ENCODE measurements at regions not wholly inside any gene's neighbourhood (a gene's known extent, or its start where the extent isn't known, plus 50 kb on each side); places are given as distances from the start of the nearest gene placed in this dataset.

DNA sequence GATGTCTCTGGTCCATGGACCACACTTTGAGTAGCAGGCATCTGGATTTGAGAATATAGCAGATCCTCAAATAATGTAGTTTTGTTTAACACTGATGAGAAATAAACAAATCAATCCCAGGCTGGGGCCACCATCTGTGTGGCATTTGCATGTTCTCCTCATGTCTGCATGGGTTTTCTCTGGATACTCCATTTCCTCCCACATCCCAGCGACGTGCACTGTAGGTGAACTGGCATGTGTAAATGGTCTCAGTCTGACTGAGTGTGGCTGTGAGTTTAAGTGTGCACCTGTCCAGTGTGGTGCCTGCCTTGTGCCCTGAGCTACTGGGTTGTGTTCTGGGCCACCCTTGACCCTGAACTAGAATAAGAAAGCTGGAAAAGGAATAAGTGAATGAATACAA, 66.3 kb upstream of the NANOGP8 start:
- DNase-seq = no peak

DNA sequence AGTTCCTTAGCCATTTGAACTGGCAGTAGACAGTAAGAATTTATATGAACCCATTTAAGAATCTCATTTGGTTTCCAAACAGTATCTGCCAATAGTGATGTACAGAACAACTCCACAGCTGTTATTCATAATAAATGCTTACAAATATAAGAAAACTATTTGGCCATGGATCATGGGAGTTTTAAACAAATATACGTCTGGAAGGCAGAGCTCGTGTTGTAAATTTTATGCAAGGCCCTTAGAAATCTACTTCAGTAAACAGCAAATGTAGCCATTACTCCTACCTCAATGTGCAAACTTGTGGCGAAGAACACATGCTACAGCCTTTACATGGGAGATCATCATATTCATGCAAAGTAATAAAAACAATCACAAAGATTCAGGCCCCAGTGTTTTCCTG, 65.3 kb upstream of the NANOGP8 start:
- no peak for DNase-seq

DNA sequence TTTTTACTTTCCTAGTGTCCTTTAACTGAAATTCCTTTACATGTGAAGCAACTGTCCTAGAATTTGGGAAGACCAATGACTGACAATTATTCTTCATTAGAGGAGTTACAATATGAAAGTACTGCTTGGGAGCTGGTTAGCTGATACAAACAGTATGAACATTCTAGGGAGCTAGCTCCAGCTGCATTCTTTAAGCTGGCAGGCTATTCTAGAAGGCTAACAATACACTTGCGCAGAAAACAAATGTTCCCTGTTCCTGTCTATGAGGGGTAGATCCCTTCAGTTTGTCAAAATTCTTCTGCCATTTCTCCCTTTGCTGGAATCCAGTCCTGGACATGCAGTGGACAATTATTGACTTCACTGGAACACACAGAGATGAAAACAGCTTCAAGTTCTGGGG, 60.2 kb upstream of the NANOGP8 start:
- no peak for DNase-seq

DNA sequence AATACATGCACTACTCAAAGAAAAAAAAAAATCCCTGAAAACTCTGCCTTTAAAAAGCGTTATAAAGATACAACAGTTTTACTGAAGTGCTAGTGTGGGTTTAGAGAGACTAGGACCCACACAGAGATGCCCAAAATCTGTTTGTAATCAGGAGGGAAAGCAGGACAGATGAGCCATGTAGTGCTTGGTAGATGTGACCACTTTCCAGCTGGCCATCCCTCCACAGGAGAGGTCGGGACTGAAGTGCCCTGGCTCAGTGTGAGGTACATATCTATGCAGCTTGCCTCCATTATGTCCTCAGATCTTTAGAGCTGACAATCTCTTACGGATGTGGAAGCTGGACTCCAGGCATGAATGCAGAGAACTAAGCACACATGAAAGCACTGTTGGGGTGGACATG, 57.5 kb upstream of the NANOGP8 start:
- no peak for DNase-seq

DNA sequence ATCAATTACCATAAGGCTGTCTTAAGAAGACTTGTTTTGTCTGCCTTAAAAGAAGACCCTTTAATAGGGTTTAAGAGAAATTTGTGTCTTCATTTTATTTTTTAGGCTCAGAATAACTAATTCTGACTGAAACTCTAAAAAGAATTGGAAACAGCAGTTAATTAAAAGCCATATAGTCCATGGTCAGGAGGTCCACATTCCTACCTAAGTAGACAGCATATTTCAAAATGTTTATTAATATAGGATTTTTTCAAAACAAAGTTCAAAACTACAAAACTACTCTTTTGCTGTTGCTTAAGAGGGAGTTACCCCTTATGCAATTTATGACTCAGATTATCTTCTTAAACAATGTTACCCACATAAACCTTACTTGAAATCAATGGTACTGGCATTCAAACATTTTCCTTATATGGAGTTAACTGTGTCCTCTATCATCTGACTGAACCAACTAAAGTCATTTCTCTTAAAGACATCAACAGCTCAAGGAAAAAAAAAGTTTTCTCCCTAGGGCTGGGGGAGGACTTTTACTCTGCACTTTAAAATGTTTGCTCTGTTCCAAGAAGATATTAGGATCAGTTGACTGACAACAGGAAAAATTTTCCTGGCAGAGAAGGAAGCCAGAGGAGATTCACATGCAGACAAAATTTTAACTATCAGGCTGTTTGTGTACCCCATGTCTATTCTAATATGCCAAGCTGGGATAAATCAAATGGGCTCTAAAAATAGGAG, 56.8 kb upstream of the NANOGP8 start:
- DNase-seq = no peak

DNA sequence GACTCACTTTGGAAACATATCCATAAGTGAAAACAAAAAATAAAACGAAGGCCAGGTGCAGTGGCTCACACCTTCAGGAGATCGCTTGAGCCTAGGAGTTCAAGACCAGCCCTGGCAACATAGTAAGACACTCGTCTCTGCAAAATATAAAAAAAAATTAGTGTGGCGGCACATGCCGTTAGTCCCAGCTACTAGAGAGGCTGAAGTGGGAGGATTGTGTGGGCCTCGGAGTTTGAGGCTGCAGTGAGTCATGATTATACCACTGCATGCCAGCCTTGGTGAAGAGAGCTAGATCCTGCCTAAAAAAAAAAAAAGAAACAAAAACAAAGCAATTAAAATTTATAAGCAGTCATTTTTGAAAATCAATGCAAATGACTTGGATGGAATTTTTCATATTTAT, 54.7 kb upstream of the NANOGP8 start:
- DNase-seq = no peak

DNA sequence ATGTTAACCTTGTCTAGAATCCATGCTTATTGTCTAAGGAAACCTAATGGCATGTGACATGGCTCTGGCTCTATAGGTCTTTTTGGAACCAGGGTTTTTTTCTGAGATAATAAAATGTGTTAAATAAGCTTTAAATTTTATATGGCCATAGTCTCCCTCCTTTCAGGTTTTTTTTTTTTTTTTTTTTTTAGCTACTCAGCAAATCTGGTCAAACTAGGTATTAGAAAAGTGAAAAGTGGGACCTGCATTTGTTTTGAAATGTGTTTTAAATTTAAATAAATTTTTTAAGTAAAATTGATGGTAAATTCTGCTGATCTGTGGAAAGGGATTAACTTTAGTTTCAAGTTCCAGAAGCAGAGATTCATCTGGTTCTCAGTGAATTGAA, 52.1 kb upstream of the NANOGP8 start:
- DNase-seq = no peak

DNA sequence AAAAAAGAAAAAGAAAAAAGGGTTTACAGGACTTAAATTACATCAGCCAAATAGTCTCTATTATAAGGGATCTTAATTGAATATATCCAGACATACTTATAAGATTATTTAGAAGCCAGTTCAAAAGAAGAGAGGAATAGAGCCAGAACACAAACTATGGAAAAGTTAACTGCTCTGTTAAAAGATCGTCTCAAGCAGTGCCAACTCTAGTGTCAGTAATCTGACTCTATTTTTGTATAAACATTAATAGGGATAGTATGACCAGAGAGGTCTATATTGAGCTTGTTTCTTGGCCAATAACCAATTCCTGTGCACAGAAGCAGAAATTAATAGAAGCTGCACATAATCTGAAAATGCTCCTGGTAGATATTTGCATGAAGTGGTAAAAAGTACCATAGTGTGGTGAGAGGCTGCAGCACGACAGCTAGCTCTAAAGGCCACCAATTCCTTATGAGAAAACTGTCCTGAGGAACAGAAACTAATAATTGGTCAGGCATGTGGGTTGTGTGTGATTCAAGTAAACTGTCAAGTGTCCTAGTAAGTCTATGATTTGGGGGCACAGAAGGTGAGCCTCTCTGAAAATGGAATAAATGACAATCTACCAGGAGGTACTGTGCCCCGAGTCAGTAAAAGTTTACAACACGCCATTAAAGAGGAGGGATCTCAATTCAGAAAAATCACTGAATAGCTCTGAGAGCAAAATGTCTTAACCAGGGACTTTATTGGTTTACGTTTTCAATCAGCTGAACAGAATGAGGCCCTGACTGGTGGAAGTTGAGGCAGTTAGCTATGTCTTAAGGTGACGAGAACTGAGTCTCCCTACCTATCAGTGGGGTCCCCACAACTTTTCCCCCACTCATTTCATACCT, 51.5 kb upstream of the NANOGP8 start:
- DNase-seq = no peak
